IPS-NIHi7 (cell line): ENCODE measurements at regions not wholly inside any gene's neighbourhood (a gene's known extent, or its start where the extent isn't known, plus 50 kb on each side); places are given as distances from the start of the nearest gene placed in this dataset.

Experiments
- DNase-seq: peaks from one replicate; pipeline ENCODE4 v3.0.0; 2012; ENCODE audit warnings: mixed read lengths; ENCODE audit errors: extremely low spot score

DNA sequence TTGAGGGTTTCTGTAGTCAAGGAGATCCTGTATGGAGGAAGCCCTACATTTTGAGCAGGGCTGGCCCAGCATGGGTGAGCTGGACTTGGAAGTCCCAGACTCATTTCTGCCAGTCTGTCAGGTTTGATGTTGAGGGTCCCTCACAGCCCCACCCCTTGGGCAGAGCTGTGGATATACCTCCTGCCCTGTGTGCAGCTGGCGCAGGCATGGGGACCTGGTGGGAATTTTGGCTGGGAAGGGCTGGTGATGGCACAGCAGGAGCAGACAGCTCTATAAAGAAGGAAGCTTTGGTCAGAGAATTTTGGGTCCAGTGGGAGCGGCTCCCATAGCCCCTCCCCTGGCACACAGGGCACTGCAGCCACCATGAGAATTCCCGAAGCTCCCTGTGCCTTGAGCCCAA lies 482.6 kb downstream of the RPS24 start:
- DNase-seq: no peak

- no peak for DNase-seq
Measured at GRCh38 chr10:78516756-78517155, 483.1 kb downstream of the RPS24 start.

- DNase-seq: no peak
Measured at GRCh38 chr10:78518224-78518623, 484.6 kb downstream of the RPS24 start.

- DNase-seq: peak; percentile 75
Measured at GRCh38 chr10:78520737-78521430, 487.2 kb downstream of the RPS24 start.

GRCh38 chr10:78523453-78523852 lies 489.8 kb downstream of the RPS24 start:
- DNase-seq: no peak

GRCh38 chr10:78524342-78524741 lies 490.7 kb downstream of the RPS24 start:
- DNase-seq: no peak

DNA sequence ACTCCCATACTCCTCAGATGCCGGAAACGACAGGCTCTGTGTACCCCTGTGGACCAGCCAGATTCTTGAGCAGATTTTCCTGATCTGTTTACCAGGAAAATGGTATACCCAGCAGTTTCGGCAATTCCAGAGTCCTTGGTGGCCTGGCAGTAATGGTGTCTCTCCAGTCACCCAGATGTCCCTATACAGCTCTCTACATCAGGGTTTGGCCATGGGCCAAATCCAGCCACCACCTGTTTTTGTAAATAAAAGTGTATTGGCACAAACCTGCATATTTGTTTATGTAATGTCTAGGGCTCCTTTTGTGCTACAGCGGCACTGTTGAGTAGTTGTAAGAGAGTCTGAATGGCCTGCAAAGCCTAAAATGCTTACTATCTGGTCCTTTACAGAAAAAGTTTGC lies 491.3 kb downstream of the RPS24 start:
- DNase-seq: no peak

- DNase-seq: no peak
Measured at GRCh38 chr10:78526347-78526746, 492.7 kb downstream of the RPS24 start.

GRCh38 chr10:78527296-78527695 lies 493.6 kb downstream of the RPS24 start:
- no peak for DNase-seq

DNA sequence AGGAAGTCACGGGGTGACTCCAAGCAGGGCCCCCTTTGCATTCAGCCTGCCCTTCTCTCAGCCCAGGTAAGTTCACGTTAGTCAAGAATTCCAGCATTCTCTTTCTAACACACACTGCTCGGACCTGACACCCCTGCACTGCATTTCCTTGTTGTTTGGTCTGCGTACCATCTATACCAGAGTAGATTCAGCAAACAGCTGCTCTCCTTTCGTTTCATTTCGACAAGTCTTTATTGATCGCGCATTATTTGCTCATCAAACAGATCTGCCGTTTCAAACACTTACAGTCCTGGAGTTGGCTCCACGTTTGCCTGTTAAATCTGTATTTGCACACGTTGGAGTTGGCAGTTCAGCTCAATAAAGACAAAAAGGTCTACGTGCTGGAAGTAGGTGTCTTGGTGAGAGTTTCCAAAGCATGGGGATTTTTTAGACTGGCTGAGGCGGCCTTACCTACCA lies 495.1 kb downstream of the RPS24 start:
- no peak for DNase-seq

- no peak for DNase-seq
Measured at GRCh38 chr10:78529262-78529661, 495.6 kb downstream of the RPS24 start.

DNA sequence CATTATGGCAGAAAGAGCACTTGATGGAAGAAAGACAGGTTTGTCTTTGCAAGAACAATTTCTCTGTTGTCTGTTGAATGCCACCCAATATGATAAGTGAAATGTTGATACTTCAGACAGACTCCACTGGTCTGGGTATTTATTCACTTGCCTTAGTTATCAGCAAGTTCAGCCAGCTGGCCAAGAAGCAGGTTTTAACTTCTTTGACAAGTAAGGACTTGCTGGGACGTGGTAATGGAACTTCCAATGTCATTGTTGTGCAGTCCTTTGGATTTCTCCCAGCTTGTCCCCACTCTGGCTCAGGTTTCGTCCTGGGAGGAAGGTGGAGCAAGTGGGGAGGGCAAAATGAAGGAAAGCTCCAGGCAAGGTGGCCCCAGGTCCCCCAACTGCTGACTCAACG lies 497.4 kb downstream of the RPS24 start:
- DNase-seq: no peak

DNA sequence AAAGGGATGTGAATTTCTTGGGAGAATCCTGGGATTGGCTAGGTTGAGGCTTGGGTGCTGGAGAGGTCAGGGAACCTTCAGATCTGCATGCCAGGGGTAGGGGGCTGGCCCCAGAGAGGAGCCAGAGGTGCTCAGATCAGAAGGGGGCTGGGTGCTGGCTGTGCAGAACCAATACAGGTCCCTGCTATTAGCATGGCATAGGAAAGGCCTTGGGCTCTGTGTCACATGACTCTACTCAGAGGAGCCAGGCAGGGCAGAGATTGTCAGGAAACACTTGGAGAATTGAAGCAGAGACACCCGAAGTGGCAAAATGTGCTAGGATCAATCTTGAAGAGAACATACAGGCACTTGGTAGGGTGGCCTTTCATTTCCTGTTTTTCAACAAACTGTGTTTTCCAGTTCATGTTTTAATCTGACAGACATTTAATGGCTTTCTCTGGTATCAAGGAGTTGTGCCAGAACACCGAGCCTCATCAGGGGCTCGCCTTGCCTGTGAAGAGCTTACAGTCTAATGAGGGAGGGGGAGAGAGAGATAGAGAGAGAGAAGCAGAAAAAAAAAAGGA lies 498.9 kb downstream of the RPS24 start:
- no peak for DNase-seq

- DNase-seq: no peak
Measured at GRCh38 chr10:78533098-78533497, 499.4 kb downstream of the RPS24 start.

GRCh38 chr10:78533776-78534175 lies 500.1 kb downstream of the RPS24 start:
- DNase-seq: no peak

DNA sequence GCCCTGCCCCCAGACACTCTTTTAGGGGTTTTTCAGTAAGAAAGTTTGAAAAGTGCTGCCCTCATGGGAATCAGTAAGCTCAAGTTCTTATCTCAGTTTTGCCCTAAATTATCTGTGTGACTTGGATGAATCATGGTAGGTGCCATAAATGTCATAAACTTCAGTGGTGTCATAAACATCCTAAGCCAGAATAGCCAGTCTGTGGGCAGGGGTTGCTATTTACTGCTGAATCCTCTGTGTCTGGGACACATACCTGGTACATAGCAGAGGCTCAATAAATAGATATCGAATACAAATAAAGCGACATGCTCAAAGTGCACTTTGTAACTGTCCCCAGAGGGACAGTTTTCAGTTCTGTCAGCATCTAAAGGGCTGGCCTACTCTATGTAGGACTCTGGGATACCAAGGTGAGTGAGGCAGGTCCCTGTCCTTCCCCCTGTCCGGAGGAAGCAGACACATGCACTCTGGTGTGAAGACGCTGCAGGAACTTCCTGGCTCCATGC lies 502.1 kb downstream of the RPS24 start:
- no peak for DNase-seq

GRCh38 chr10:78537018-78537417 lies 503.4 kb downstream of the RPS24 start:
- no peak for DNase-seq

DNA sequence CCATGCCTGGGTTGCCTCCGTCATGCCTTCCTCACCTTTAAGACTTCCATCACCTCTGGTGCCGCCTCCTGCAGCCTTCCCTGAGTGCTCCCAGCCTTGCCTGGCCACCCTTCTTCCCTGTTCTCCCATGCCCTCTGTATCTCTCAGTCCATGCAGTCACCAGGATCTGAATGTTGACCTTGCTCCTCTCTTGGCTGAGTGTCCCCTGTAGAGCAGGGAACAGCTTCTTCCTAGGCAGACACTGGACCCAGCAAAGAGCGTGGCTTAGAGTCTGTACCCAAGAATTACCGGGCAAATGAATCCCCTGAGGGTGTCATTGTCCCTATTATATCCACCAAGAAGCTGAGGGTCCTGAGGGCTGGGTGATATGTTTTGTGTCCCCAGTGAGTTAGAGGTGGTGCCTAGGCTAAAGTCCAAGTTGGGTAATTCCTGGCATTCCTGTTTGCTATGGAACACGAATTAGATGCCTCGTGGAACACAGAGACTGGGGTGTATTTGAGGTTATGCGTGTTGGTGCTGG lies 505.6 kb downstream of the RPS24 start:
- no peak for DNase-seq

- no peak for DNase-seq
Measured at GRCh38 chr10:78540355-78541076, 506.9 kb downstream of the RPS24 start.

GRCh38 chr10:78541481-78542140 lies 507.9 kb downstream of the RPS24 start:
- no peak for DNase-seq

DNA sequence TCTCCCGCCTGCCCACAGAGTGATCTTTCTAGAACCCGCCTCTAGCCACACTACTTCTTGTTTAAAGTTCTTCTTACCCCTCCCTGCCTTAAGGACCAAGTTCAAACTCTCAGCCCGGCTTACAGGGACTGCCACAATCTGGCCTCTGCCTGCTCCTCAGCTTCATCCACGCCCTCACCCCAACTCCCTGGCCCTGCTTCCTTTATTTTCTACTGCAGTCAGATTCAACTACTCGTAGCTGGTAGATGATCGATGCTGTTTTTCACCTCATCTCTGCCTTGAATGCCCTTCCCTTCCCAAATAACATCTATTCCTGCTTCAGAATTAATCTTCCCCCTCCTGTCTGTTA lies 508.5 kb downstream of the RPS24 start:
- no peak for DNase-seq

DNA sequence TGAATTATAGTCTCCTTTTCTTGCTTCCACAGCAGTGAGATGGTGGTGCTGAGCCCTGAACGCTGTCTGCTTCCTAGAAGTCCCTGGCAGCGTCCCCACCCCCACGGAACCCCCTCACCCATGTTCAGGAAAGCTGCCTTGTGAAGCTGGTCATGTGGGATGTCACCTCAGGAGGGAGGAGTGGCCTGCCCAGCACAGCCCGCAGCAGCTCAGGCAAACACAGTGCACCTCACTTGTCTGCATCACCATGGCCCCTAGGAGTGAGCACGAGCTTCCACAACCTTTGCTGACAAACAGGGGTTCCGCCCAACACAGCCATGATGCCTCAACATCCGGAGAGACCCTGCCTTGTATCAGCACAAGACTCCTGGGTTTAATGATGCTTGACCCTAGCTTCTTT lies 508.9 kb downstream of the RPS24 start:
- DNase-seq: no peak
